GM19025 (cell line): ENCODE measurements at regions not wholly inside any gene's neighbourhood (a gene's known extent, or its start where the extent isn't known, plus 50 kb on each side); places are given as distances from the start of the nearest gene placed in this dataset.
"Not testable (repeated sequence)": the region's sequence is repeated elsewhere in the genome, so short reads cannot be mapped to it uniquely, and the experiment has no call there.

Experiments used
- ATAC-seq: cut with Tn5 transposase; IDR thresholded peaks from one replicate; pipeline ENCODE4 v1.9.1; 2021; ENCODE audit warnings: mild to moderate bottlenecking, low read depth, moderate library complexity; ENCODE audit not compliant: unreplicated experiment

GRCh38 chr21:35314857-35315582 is 265.9 kb upstream of the RUNX1 start:
- ATAC-seq = no peak

GRCh38 chr21:35311985-35312384 is 262.9 kb upstream of the RUNX1 start:
- no peak for ATAC-seq

GRCh38 chr21:35309316-35309715 is 260.2 kb upstream of the RUNX1 start:
- ATAC-seq = no peak

GRCh38 chr21:35303085-35303484 is 254.0 kb upstream of the RUNX1 start:
- ATAC-seq = no peak

GRCh38 chr21:35298757-35299156 is 249.7 kb upstream of the RUNX1 start:
- no peak for ATAC-seq

- ATAC-seq = no peak
Measured at GRCh38 chr21:35297665-35298064, 248.6 kb upstream of the RUNX1 start.

GRCh38 chr21:35294231-35294898 is 245.3 kb upstream of the RUNX1 start:
- ATAC-seq = no peak

- ATAC-seq = no peak
Measured at GRCh38 chr21:35291973-35292627, 243.0 kb upstream of the RUNX1 start.

GRCh38 chr21:35291034-35291433 is 241.9 kb upstream of the RUNX1 start:
- ATAC-seq = no peak

- ATAC-seq = no peak
Measured at GRCh38 chr21:35288238-35288637, 239.1 kb upstream of the RUNX1 start.

GRCh38 chr21:35284199-35284598 is 235.1 kb upstream of the RUNX1 start:
- ATAC-seq = no peak

GRCh38 chr21:35282944-35283343 is 233.8 kb upstream of the RUNX1 start:
- no peak for ATAC-seq

- no peak for ATAC-seq
Measured at GRCh38 chr21:35281956-35282355, 232.9 kb upstream of the RUNX1 start.

- no peak for ATAC-seq
Measured at GRCh38 chr21:35280231-35280630, 231.1 kb upstream of the RUNX1 start.

GRCh38 chr21:35275776-35276175 is 226.7 kb upstream of the RUNX1 start:
- no peak for ATAC-seq

- no peak for ATAC-seq
Measured at GRCh38 chr21:35274923-35275322, 225.8 kb upstream of the RUNX1 start.

- ATAC-seq = no peak
Measured at GRCh38 chr21:35274090-35274489, 225.0 kb upstream of the RUNX1 start.

GRCh38 chr21:35273333-35273732 is 224.2 kb upstream of the RUNX1 start:
- ATAC-seq = no peak

- not testable (repeated sequence) for ATAC-seq
Measured at GRCh38 chr21:35271344-35272118, 222.4 kb upstream of the RUNX1 start.

GRCh38 chr21:35268817-35269216 is 219.7 kb upstream of the RUNX1 start:
- ATAC-seq = no peak

GRCh38 chr21:35268261-35268660 is 219.2 kb upstream of the RUNX1 start:
- no peak for ATAC-seq
